ENCODE measurements at regions not wholly inside any gene's neighbourhood (a gene's known extent, or its start where the extent isn't known, plus 50 kb on each side); places are given as distances from the start of the nearest gene placed in this dataset.

DNA sequence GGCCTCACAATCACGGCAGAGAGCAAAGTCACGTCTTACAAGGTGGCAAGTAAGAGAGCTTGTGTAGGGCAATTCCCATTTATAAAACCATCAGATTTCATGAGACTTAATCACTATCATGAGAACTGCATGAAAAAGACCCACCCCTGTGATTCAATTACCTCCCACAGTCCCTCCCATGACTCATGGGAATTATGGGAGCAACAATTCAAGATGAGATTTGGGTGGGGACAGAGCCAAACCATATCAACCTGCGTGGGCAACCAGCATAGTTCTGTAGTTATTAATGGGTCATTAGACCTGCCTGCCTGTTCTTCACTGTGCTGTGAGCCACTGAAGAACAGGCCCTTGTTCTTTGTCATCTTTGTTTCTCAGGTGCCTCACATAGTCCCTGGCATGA, 593.7 kb upstream of the BOD1L1 start:
- 82 to 90% (median 86%) methylated on average over 3 of the region's 3 CpGs for WGBS, 3 donors
- H3K27ac ChIP-seq (ENCODE audit: low read depth, low read length): no peak overlapping the region

DNA sequence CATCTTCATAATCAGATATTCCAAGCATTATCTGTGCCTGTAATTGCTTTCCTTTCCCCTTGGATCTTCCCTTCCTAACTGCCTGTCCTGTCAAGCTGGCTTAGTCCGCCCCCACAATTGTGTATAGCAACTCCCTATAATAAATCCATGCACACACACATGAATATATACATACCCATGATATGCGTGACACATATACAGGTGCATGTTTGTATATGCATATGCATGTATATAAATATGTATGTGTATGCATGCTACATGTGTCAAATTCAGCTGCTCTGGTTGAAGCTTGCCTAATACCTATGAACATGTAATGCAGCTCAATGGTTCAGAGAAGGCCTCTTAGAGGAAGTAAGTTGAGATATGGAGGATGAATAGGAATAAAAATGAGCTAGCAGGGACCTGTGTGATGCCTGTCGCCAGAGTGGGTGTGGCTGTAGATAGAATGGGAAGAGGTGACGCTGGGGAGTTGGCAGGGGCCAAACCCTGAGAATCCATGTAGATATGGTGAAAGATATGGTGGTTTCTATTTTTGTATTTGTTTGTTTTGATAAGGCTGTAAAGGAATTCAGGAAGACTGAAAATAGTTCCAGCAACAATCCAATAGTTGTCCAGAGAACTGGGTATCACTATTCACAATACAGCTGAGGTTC, 595.0 kb upstream of the BOD1L1 start:
- 54 to 84% (median 76%) methylated on average over 4 of the region's 4 CpGs for WGBS, 3 donors
- no peak overlapping the region for H3K27ac ChIP-seq (ENCODE audit: low read depth, low read length)

GRCh38 chr4:14223461-14223860, 595.9 kb upstream of the BOD1L1 start:
- 89 to 97% (median 96%) methylated on average over 1 of the region's 1 CpG for WGBS, 3 donors
- no peak overlapping the region for H3K27ac ChIP-seq (ENCODE audit: low read depth, low read length)

DNA sequence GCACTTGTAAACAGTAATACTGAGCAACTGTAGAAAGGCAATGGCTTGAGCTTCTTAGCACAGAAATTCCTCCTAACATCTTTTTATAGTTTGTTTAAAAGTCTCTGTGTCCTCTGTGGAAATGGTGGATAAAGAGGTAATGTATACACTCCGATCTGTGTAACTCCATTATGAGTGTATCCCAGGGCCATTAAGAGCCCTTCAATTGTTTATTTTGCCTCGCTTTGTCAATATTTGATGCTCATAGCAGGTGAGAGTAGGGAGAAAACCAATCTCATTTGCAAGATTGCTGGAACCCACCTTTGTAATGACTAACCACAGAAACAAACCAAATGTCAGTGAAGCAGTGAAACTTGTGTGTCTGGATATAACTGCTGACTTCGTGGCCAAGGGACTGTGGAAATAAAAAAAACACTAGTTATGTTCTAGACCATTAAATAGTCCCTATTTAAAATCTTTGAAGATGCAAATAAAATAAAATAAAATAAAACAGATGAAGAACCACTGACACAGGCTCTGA, 598.2 kb upstream of the BOD1L1 start:
- 60 to 70% (median 65%) methylated on average over 3 of the region's 3 CpGs for WGBS, 3 donors
- no peak overlapping the region for H3K27ac ChIP-seq (ENCODE audit: low read depth, low read length)

GRCh38 chr4:14233126-14233525, 605.6 kb upstream of the BOD1L1 start:
- H3K27ac ChIP-seq (ENCODE audit: low read depth, low read length): no peak overlapping the region
- WGBS, 3 donors: 29 to 52% (median 33%) methylated on average over 1 of the region's 1 CpG

- H3K27ac ChIP-seq (ENCODE audit: low read depth, low read length): no peak overlapping the region
Observed at GRCh38 chr4:14234307-14234706, 606.8 kb upstream of the BOD1L1 start.

- 75 to 88% (median 79%) methylated on average over 2 of the region's 2 CpGs for WGBS, 3 donors
- no peak overlapping the region for H3K27ac ChIP-seq (ENCODE audit: low read depth, low read length)
Observed at GRCh38 chr4:14236359-14236758, 608.8 kb upstream of the BOD1L1 start.

DNA sequence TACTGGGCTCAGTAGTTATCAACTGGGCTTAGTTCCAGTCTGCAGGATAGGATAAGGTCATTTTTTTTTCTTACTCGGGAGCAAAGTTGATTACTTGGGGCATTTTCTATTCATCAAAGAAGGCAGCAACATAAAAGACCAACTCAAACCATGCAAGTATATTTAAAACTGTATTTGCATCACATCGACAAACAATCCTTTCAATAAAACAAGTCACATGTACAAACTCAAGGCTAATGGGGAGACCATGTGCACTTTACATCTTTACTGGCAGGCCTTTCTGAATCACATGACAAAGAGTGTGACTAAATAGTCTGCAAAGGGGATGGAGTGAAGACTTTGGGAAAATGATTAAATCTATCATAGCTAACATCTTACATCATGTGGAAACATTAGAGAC, 610.4 kb upstream of the BOD1L1 start:
- WGBS, 3 donors: 54 to 83% (median 75%) methylated on average over 2 of the region's 2 CpGs
- no peak overlapping the region for H3K27ac ChIP-seq (ENCODE audit: low read depth, low read length)

- 87 to 96% (median 94%) methylated on average over 3 of the region's 3 CpGs for WGBS, 3 donors
- H3K27ac ChIP-seq (ENCODE audit: low read depth, low read length): no peak overlapping the region
Observed at GRCh38 chr4:14241574-14241973, 614.0 kb upstream of the BOD1L1 start.

- WGBS, 3 donors: 72 to 79% (median 78%) methylated on average over 3 of the region's 3 CpGs
- no peak overlapping the region for H3K27ac ChIP-seq (ENCODE audit: low read depth, low read length)
Observed at GRCh38 chr4:14247767-14248166, 620.2 kb upstream of the BOD1L1 start.

DNA sequence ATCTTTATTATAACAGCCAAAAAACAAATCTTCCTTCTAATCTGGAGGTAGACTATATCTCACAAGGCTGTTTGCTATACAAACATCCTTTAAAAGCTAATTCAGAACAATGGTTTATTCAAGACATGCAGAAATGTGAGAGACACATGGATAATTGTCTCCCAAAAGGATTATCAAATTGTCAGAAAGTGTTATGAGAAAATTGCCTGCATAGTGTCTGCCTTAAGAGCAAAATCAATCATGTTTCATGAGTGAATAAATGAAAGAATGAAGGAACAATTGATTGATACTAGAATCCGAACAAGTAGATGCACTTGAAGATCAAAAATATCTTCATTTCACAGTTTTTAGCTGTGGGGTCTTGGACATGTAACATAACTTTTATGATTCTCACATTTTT, 621.7 kb upstream of the BOD1L1 start:
- 62 to 80% (median 74%) methylated on average over 1 of the region's 1 CpG for WGBS, 3 donors
- no peak overlapping the region for H3K27ac ChIP-seq (ENCODE audit: low read depth, low read length)

DNA sequence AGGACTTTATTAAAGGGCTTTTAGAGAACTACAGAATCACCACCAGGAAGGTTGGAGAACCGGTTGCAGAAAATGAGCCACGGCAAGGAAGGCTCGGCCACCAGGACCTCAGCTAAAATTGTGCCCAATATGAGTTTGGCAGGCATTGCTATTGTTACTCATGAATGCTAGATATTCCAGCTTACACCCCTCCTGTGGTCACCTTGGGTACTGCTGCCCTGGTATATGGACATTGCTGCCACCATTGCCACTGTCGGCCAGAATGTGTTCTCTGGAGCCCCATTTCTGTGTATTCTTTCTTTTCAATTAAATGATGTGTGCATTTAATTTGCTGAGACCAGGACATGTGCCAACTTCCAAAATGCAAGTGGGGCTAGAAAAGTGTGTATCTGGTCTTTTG, 626.7 kb upstream of the BOD1L1 start:
- WGBS, 3 donors: 71 to 86% (median 83%) methylated on average over 4 of the region's 4 CpGs
- no peak overlapping the region for H3K27ac ChIP-seq (ENCODE audit: low read depth, low read length)

DNA sequence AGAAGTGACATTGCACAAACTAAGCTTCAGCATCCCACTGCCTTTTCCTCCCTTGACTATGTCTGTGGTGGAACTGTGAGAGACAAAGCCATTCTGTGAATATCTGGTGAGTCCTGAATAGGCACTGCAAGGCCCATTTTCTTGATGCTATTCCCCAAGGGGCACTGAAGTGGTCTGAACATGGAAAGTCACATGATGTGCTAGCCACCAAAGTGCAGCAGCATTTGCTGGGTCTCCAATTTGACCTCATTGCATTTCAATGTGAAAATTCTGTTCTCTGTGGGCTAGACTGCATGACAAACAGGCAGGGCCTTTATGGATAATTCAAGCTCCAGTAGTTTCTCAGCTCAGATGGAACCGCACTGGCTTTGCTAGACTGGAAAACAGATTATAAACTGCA, 627.4 kb upstream of the BOD1L1 start:
- WGBS, 3 donors: 83 to 88% (median 86%) methylated on average over 1 of the region's 1 CpG
- no peak overlapping the region for H3K27ac ChIP-seq (ENCODE audit: low read depth, low read length)

GRCh38 chr4:14257903-14258302, 630.4 kb upstream of the BOD1L1 start:
- H3K27ac ChIP-seq (ENCODE audit: low read depth, low read length): no peak overlapping the region
- 66 to 91% (median 72%) methylated on average over 1 of the region's 1 CpG for WGBS, 3 donors

GRCh38 chr4:14259936-14260335, 632.4 kb upstream of the BOD1L1 start:
- 85 to 90% (median 87%) methylated on average over 4 of the region's 4 CpGs for WGBS, 3 donors

DNA sequence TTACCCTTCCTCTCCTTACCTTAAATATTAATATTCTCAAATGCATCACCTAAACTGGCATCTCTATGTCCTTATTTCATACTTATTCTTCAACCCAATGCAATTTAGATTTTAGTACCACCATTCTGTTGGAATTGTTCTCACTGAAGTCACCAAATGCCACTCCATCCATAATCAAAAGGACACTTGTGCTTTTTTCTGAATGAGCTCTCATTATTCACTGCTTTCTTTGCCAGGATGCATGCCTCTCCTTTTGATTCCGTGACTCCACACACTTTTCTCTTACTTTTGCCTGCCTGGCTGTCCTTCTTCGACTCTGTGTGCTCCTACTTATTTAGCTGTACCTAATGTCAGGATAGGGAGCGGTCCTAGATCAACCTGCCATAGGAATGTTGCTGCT, 633.1 kb upstream of the BOD1L1 start:
- WGBS, 3 donors: 86 to 92% (median 87%) methylated on average over 3 of the region's 3 CpGs
- H3K27ac ChIP-seq (ENCODE audit: low read depth, low read length): no peak overlapping the region

More at GRCh38 chr4:14259936-14260335, 632.4 kb upstream of the BOD1L1 start:
- H3K27ac ChIP-seq (ENCODE audit: low read depth, low read length): no peak overlapping the region

- H3K27ac ChIP-seq (ENCODE audit: low read depth, low read length): no peak overlapping the region
- WGBS, 3 donors: 64 to 87% (median 66%) methylated on average over 4 of the region's 4 CpGs
Observed at GRCh38 chr4:14262221-14262620, 634.7 kb upstream of the BOD1L1 start.

DNA sequence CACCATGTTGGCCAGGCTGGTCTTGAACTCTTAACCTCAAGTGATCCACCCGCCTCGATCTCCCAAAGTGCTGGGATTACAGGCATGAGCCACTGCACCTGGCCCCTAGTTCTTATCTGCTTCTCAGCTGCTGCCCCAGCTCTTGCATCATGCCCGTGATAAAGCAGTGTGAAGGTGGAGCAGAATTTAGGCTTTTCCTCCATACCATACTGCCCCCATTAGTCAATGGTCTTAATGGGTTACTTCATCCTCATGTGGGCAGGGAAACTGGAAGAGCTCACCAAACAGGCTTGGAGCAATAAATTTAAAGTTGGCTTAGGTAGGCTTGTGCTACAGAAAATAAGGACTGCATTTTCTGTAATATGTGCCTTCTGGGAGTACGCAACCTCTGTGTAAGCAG, 636.9 kb upstream of the BOD1L1 start:
- 67 to 73% (median 70%) methylated on average over 4 of the region's 4 CpGs for WGBS, 3 donors

DNA sequence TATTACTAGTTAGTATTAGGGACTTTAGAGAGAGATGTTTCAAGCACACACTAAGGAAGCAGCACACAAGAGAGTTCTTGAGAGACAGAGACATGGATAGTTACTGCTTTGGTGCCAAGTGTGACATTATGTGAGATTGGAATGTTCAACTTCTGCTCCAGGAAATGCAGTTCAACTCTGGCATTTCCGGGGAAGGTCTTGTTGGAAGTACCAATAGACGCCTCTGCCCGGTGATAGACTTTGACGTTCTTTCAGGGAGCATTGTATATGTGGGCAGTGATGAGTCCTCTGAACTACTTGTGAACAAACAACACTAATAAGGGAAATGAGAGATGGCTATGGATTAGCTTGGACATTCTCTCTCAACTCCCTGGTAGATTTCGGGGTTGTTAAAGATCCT, 638.1 kb upstream of the BOD1L1 start:
- H3K27ac ChIP-seq (ENCODE audit: low read depth, low read length): no peak overlapping the region
- WGBS, 3 donors: 82 to 89% (median 83%) methylated on average over 5 of the region's 5 CpGs

More for the DNA sequence above, 636.9 kb upstream of the BOD1L1 start:
- H3K27ac ChIP-seq (ENCODE audit: low read depth, low read length): no peak overlapping the region

DNA sequence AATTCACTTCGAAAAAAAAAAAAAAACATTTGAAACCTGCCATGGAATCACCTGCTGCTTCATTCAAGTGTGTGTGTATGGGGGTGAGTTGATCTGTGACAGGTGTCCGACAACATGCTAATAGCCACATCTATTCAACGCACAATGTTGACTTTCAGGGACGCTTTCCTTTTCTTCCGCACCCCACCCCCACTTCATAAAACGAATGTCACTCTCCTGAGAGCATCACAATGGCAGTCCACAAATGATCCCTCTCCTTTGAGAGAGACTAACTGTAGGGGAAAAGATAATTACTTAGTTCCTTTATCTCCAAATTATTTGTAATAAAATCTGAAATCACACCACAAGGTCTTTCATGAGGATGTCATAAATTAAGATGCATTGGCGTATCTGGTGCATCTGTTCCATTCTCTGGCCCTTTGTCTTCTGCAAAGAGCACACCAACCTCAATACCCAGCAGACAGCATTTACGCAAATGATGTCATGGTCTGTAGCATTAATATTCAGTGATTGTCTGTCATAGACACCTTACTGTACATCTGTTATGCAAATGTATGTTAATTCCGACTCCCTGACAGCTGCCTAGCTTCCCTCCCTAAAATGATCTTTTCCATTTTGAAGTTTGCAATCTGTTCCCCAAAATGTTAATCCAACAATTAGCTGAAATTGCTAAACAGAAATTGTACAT, 640.0 kb upstream of the BOD1L1 start:
- H3K27ac ChIP-seq (ENCODE audit: low read depth, low read length): no peak overlapping the region
- WGBS, 3 donors: 80 to 87% (median 86%) methylated on average over 9 of the region's 9 CpGs

Measured in adipose tissue (tissue), 3 donors.